ENCODE measurements at regions not wholly inside any gene's neighbourhood (a gene's known extent, or its start where the extent isn't known, plus 50 kb on each side); places are given as distances from the start of the nearest gene placed in this dataset.

GRCh38 chr16:73205153-73205886 is 157.4 kb upstream of the ZFHX3 start:
- H3K9me2 ChIP-seq (replicated peaks; ENCODE audit: low read length) = no peaks in the 10 kb centered on the region
- intact Hi-C loops (cut with micrococcal nuclease) = no loop called here
- ChIA-PET POLR2A (ENCODE audit: unreplicated experiment) (no interaction called here), CTCF (no interaction called here)
- no peak for ATAC-seq
- H3K36me3 ChIP-seq (ENCODE audit: low read depth, low read length) = no peaks in the 10 kb centered on the region
- H3K4me2 ChIP-seq (ENCODE audit: low read length) = no peak overlapping the region
- H3K4me3 ChIP-seq (ENCODE audit: low read length) = no peak overlapping the region
- no peaks in the 10 kb centered on the region for H3K79me2 ChIP-seq (ENCODE audit: low read length)
- H2AFZ ChIP-seq (ENCODE audit: low read length) = no peak overlapping the region
- H3K27me3 ChIP-seq (ENCODE audit: low read length) = no peaks in the 10 kb centered on the region
- BruUV-seq (replicated peaks) = no TSS peak
- no peak overlapping the region for H3K27ac ChIP-seq (ENCODE audit: low read length)
- DNase-seq = no peak
- no peaks in the 10 kb centered on the region for H3K9me3 ChIP-seq (ENCODE audit: low read length)
- TF ChIP-seq, protein P1, sequence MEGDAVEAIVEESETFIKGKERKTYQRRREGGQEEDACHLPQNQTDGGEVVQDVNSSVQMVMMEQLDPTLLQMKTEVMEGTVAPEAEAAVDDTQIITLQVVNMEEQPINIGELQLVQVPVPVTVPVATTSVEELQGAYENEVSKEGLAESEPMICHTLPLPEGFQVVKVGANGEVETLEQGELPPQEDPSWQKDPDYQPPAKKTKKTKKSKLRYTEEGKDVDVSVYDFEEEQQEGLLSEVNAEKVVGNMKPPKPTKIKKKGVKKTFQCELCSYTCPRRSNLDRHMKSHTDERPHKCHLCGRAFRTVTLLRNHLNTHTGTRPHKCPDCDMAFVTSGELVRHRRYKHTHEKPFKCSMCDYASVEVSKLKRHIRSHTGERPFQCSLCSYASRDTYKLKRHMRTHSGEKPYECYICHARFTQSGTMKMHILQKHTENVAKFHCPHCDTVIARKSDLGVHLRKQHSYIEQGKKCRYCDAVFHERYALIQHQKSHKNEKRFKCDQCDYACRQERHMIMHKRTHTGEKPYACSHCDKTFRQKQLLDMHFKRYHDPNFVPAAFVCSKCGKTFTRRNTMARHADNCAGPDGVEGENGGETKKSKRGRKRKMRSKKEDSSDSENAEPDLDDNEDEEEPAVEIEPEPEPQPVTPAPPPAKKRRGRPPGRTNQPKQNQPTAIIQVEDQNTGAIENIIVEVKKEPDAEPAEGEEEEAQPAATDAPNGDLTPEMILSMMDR (conservative IDR thresholded peaks at IDR 0.05; ENCODE audit: low read depth, low read length) = no peak
- TF ChIP-seq EZH2 (IDR thresholded peaks at IDR 0.05; ENCODE audit: low read length, unreplicated experiment) (no peak), EZH2phosphoT487 (IDR thresholded peaks at IDR 0.05; ENCODE audit: borderline replicate concordance, low read length) (no peak)
- no peaks in the 10 kb centered on the region for H3K4me1 ChIP-seq (ENCODE audit: insufficient read depth, low read length)
- H3F3A ChIP-seq (ENCODE audit: low read length, unreplicated experiment) = no peaks in the 10 kb centered on the region
- H4K20me1 ChIP-seq (ENCODE audit: low read length) = no peaks in the 10 kb centered on the region
- H3K9ac ChIP-seq (ENCODE audit: low read length) = no peak overlapping the region

- no TSS peak for BruUV-seq (replicated peaks)
- DNase-seq (no peak), ATAC-seq (no peak)
- Histone ChIP-seq H3K4me3 (ENCODE audit: low read length) (no peak overlapping the region), H2AFZ (ENCODE audit: low read length) (no peak overlapping the region), H3K4me2 (ENCODE audit: low read length) (no peak overlapping the region), H3K9ac (ENCODE audit: low read length) (no peak overlapping the region), H3K4me1 (ENCODE audit: insufficient read depth, low read length) (no peaks in the 10 kb centered on the region), H3K27me3 (ENCODE audit: low read length) (no peaks in the 10 kb centered on the region), H3K36me3 (ENCODE audit: low read depth, low read length) (no peaks in the 10 kb centered on the region), H4K20me1 (ENCODE audit: low read length) (no peaks in the 10 kb centered on the region), H3F3A (ENCODE audit: low read length, unreplicated experiment) (no peaks in the 10 kb centered on the region), H3K9me3 (ENCODE audit: low read length) (no peaks in the 10 kb centered on the region), H3K79me2 (ENCODE audit: low read length) (no peaks in the 10 kb centered on the region), H3K9me2 (replicated peaks; ENCODE audit: low read length) (no peaks in the 10 kb centered on the region), H3K27ac (ENCODE audit: low read length) (no peak overlapping the region)
- intact Hi-C loops (cut with micrococcal nuclease) = no loop called here
- POLR2A ChIA-PET (ENCODE audit: unreplicated experiment) = no interaction called here
- TF ChIP-seq, protein P1 (conservative IDR thresholded peaks at IDR 0.05; ENCODE audit: low read depth, low read length) = no peak
- TF ChIP-seq EZH2phosphoT487 (IDR thresholded peaks at IDR 0.05; ENCODE audit: borderline replicate concordance, low read length) = no peak
- no peak for TF ChIP-seq EZH2 (IDR thresholded peaks at IDR 0.05; ENCODE audit: low read length, unreplicated experiment)
- CTCF ChIA-PET = no interaction called here
Measured at GRCh38 chr16:73204359-73205152, 156.6 kb upstream of the ZFHX3 start.

Measured in PC-3 (cell line).